Jurkat, Clone E6-1 (cell line): ENCODE measurements at regions not wholly inside any gene's neighbourhood (a gene's known extent, or its start where the extent isn't known, plus 50 kb on each side); places are given as distances from the start of the nearest gene placed in this dataset.

Source experiments
- DNase-seq: peaks from one replicate; pipeline ENCODE4 v3.0.0-alpha.2; 2011; ENCODE audit warnings: low read depth, low spot score
- H3K4me3 ChIP-seq: 2 replicates; pipeline ENCODE4 v1.5.1; 2011; ENCODE audit warnings: mild to moderate bottlenecking, low read length, control low read depth, moderate library complexity

- no peak overlapping the region for H3K4me3 ChIP-seq
- DNase-seq, result no peak
These were observed 291.1 kb upstream of the PDE4D start for GRCh38 chr5:60184606-60185005.

- no peak overlapping the region for H3K4me3 ChIP-seq
- no peak for DNase-seq
These were observed 290.4 kb upstream of the PDE4D start for GRCh38 chr5:60183881-60184280.

GRCh38 chr5:60178101-60178500 is 284.6 kb upstream of the PDE4D start:
- H3K4me3 ChIP-seq, result no peak overlapping the region
- no peak for DNase-seq

GRCh38 chr5:60177596-60177995 is 284.1 kb upstream of the PDE4D start:
- no peak overlapping the region for H3K4me3 ChIP-seq

GRCh38 chr5:60173667-60174066 is 280.1 kb upstream of the PDE4D start:
- DNase-seq, result no peak
- H3K4me3 ChIP-seq, result no peak overlapping the region

More at GRCh38 chr5:60177596-60177995, 284.1 kb upstream of the PDE4D start:
- DNase-seq, result no peak

GRCh38 chr5:60163762-60164161 is 270.2 kb upstream of the PDE4D start:
- H3K4me3 ChIP-seq, result no peak overlapping the region
- DNase-seq, result no peak

GRCh38 chr5:60162441-60162840 is 268.9 kb upstream of the PDE4D start:
- H3K4me3 ChIP-seq, result no peak overlapping the region
- no peak for DNase-seq

GRCh38 chr5:60161340-60161934 is 267.9 kb upstream of the PDE4D start:
- DNase-seq, result peak; percentile 16

GRCh38 chr5:60149081-60149480 is 255.6 kb upstream of the PDE4D start:
- H3K4me3 ChIP-seq, result no peak overlapping the region
- no peak for DNase-seq

More at GRCh38 chr5:60161340-60161934, 267.9 kb upstream of the PDE4D start:
- no peak overlapping the region for H3K4me3 ChIP-seq

- no peak for DNase-seq
- H3K4me3 ChIP-seq, result no peak overlapping the region
These were observed 254.8 kb upstream of the PDE4D start for GRCh38 chr5:60148366-60148765.

- no peak for DNase-seq
- H3K4me3 ChIP-seq, result no peak overlapping the region
These were observed 254.3 kb upstream of the PDE4D start for GRCh38 chr5:60147791-60148190.

GRCh38 chr5:60143942-60144549 is 250.5 kb upstream of the PDE4D start:
- H3K4me3 ChIP-seq, result no peak overlapping the region
- no peak for DNase-seq

GRCh38 chr5:60141119-60141518 is 247.6 kb upstream of the PDE4D start:
- DNase-seq, result no peak
- H3K4me3 ChIP-seq, result no peak overlapping the region

GRCh38 chr5:60136841-60137240 is 243.3 kb upstream of the PDE4D start:
- no peak overlapping the region for H3K4me3 ChIP-seq
- DNase-seq, result no peak

GRCh38 chr5:60131504-60131903 is 238.0 kb upstream of the PDE4D start:
- DNase-seq, result no peak
- H3K4me3 ChIP-seq, result no peak overlapping the region

- DNase-seq, result no peak
These were observed 232.1 kb upstream of the PDE4D start for GRCh38 chr5:60125636-60126035.

GRCh38 chr5:60102961-60103693 is 209.6 kb upstream of the PDE4D start:
- no peak overlapping the region for H3K4me3 ChIP-seq
- DNase-seq, result no peak

More at GRCh38 chr5:60125636-60126035, 232.1 kb upstream of the PDE4D start:
- no peak overlapping the region for H3K4me3 ChIP-seq

GRCh38 chr5:60101573-60101972 is 208.0 kb upstream of the PDE4D start:
- no peak overlapping the region for H3K4me3 ChIP-seq
- DNase-seq, result no peak

GRCh38 chr5:60092671-60093422 is 199.3 kb upstream of the PDE4D start:
- H3K4me3 ChIP-seq, result no peak overlapping the region
- DNase-seq, result no peak

- no peak overlapping the region for H3K4me3 ChIP-seq
- DNase-seq, result no peak
These were observed 193.1 kb upstream of the PDE4D start for GRCh38 chr5:60086583-60086982.
